HG02870 (cell line): ENCODE measurements at regions not wholly inside any gene's neighbourhood (a gene's known extent, or its start where the extent isn't known, plus 50 kb on each side); places are given as distances from the start of the nearest gene placed in this dataset.

Experiments
- ATAC-seq: cut with Tn5 transposase; IDR thresholded peaks from one replicate; pipeline ENCODE4 v1.9.1; 2021; ENCODE audit warnings: mild to moderate bottlenecking, moderate library complexity; ENCODE audit not compliant: unreplicated experiment

DNA sequence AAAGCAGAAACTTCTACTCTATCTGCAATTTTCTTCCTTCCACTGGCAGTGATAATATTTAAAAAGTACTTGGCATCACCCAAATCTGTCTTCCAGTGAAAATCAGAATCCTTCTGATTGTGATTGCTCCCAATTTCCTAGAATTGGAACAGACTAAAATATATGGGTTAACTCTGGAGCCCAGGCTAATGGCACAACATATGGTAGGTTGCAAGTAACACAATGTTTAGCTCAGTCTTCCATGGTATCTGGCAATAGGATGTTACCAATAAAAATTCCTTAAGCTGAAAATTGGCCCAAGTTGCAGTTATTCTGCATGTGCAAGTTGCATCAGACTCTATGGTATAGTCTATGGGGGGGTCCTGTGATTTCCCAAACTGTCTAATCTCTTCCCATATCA, 273.5 kb upstream of the ADAMTS9 start:
- ATAC-seq: no peak

DNA sequence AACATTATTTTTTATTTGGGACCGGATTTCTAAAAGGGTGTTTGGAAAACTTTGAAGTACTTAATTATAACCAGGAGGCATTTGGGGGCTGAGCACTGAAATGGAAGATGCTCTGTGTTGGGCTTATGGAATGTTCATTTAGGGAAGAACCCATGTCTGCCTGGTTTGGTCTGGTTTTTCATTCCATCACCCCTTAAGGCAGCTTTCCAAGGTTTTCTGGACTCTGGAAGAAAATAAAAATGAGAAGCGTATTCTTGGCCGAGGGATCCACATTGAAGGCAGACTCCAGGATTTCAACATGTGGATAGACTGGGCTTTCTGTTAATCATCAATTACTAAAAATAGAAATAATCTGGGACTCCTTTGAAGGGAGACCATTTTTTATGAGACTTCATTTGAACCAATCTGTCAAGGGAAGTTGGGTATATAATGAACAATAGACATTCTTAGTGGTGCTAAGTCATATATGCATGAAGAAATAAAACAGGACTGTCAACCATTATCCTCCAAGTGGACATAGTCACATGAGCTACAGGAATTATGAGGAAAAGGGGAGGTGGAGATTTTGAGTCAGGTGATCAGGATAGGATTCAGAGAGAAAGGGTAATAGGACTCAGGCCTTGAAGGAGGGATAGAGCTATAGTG, 270.5 kb upstream of the ADAMTS9 start:
- no peak for ATAC-seq

DNA sequence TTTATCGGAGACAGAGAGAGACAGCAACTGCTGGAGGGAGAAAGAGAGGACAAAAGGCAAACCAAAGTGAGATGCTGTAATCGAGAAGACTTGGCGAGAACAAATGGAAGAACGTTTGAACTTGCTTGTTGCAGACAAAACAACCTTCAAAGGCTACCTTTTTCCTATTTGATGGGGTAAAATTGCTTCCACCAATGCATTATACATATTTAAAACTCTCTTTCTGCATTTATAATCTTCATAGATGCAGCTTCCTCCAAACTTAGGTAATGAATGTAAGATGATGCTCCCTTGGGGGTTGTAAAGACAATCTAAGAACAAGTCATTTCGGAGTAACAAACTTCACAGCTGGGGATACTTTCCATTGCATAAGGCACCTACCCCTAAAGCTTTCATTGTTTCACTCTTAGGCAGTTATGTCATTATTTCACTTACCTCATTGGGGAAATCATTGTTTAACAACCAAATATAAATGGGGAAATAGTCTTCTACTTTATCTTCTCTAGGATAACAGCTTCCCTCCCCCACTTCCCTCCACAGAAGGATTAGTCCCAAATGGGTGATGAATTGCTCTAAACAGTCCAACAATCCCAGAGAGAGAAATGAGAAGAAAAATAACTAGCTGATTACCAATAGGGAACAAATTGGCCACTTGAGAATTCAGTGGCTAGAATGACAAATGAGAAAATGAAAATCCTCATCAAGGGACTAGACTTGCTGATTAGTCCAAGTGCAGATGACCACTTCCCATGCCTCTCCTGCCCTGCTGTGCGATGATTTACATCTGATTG, 269.8 kb upstream of the ADAMTS9 start:
- ATAC-seq: no peak

DNA sequence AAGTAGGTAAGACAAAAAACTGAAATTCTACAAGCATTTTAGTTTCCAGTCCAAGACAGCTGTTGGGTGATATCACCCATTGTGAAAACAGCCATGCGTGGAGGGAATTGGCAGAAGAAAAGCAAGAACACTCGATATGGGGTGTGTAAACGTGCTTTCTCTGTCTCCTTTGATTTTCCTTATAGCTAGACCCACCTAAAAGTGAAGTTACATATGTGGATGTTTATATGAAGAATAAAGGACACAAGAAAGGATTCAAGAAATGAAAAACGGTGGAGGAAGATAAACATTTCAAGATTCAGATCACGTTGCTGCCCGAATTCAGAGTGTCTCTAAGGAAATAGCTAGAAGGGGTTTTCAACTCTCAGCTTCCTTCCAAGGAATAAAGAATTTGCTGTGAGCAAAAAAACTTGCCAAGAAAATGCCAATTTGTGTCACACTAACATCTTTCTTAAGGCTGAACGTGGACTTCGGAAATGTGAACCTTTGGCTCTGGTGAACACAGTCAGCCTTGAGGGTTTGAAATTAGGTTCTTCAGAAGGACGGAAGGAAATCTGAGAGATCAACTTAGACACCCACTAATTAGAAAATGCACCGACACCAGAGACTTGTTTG, 269.0 kb upstream of the ADAMTS9 start:
- ATAC-seq: no peak

DNA sequence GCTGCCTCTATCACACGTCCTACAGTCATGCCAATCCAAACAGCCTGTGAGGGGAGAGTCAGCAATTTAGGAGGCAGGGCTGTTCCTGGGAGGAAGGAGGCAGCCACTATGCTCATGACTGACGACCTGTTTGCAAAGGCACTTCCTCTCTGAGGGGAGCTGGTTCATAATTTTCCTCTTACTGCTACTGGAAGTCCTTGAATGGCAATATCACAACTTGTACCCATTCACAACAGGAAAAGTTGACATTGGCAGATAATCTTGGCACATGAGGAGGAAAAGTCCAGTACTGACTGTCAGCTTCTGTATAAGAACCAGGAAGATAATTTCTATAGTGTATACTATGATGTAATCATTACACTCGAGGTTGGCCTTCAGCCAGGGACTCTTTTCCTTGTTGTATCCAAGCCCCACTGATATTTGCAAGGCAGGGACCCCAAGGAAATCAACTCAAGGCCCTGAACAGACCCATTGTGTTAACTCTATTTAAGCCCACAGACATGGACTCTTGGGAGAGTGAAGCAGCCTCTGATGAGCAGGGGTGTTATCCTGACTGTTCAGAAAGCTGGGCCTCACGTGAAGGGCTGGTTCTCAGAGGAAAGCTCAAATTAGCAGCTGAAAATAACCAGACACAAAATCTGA, 267.3 kb upstream of the ADAMTS9 start:
- no peak for ATAC-seq

DNA sequence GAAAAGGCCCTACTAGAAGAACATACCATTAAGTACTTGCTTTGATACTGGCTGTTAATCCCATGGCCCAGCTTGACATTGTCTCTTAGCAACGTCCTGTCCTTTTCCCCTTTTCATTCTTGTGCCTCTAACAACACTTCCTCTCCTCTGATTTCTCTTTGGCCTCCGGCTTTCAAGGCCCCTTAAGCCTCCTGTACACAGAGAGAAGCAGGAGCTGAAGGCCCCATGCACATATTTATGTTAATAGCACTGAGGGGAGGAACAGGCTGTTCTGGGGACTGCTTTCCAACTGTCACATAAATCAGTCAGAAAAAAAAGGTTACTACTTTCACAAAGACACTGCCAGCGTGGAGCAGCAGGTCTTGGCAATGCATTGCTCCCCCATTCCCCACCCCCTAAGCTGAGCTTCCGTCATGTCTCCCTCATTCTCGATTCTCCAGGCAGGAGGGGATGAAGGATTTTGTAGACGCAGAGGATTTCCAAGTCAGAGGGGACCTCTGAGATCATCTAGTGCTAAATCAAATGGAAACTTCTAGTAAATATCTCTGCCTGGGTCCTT, 257.4 kb upstream of the ADAMTS9 start:
- no peak for ATAC-seq

DNA sequence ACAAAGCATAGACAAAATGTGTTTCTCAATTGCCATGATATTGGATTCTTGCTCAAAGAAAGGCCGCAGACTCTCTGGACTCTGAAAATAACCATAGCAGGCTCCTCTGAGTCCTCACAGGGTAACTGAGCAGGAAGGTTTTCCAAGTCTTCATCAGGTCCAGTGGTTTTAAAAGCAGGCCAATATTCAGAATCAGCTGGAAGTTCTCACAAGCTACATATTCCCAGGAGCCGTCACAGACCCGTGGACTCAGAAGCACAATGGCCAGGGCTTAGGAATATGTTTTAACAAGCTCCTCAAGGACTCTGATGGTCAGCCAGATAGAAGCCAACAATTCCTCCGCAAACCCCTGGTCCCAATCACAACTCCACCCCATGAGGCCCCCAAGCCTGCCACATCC, 256.1 kb upstream of the ADAMTS9 start:
- ATAC-seq: no peak

DNA sequence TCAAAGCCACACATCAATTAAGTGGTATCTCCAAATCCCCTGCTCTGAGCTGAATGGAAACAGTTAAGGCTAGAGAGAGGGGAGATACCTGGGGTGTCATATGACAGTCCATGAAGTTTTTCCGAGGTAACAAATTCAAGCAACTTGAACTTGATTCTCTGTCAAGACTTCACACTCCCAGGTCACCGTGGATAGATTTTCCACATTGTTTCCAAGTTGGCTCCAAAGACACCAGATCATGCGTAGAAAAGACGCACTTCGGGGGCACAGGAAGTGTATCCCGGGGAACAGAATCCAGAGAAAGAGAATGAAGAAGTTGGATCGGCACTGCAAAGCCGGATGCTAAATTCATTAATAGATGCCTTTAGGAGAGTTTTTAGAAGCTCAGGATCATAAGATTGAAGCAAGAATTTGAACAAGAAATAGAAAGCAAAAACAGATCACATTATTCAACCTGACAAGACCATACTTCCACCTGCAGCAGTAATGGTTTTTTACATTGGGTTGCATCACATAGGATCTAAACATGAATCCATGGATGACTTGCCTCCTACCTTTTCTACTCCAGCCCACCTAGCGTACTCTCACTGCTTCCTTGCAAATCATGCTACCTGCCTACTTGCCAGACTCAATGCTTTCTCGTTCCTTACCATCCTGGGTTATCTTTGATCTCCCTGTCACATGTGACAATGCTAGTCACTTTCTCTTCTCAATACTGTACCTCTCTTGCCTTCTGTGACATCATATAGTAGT, 253.0 kb upstream of the ADAMTS9 start:
- no peak for ATAC-seq

DNA sequence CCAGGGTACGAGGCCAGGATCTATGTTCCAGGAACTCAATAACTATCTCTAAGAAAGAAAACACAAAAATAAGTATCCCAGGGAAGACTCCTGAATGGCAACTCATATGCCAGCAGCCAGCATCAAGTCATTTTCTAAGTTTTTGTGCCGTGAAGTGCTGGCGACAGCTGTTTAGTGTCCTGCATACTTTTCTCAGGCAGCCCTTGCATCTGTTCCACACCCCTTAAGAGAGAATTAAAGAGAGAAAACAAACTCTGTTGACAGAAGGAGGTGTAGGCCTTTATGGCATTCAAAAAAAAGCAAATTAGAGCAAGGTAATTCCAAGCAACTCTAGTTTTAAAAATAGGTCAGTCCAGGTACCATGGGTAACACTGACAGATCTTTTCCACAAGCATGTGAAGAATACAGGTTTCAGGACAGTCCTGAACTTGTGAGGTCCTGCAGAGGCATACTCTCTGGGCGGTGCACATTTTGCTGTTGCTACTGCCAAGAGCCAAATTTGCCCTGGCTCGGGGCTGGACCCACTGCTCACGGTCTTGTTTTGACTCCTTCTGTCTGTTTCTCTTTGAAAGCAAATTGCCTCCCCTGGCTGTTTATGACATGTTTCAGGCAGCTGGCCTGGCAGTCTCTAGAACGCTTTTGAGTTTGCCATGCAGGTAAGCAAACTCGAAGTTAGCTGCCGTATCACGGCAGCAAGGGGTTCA, 252.1 kb upstream of the ADAMTS9 start:
- no peak for ATAC-seq

DNA sequence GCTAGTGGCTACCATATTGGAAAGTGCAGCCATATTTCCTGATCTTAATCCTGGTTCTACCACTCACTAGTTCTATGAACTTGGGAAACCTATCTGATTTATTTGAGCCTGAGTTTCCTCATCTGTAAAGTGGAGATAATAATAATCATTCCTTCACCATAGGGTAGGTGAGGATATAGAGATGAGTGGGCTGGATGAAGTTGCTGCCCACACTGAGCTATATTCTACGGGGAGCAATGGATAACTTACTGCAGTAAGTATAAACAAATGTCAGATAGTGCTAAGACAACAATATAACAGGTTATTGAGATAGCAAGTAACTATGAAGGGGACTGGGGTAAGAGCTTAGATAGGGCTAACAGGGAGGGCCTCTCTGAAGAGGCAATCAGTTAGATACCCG, 251.5 kb upstream of the ADAMTS9 start:
- ATAC-seq: no peak

DNA sequence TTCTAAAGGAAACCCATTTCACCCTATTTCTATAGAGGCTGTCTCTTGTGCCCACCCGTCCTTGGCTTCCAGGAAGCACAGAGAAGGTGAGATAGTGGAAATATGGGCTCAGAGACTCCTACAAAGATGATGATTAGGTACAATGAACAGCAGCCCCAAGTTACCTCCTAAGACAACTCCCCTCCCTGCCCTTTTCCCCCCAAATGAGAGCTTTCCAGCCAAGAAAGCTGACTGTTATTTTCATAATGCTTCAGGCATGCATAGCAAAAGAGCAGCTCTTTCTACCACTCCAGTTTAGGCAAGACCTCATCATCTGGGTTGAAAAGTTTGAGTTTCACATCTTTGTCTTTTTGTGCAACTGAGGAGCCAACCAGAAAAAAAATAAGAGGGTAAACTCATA, 248.8 kb upstream of the ADAMTS9 start:
- no peak for ATAC-seq

DNA sequence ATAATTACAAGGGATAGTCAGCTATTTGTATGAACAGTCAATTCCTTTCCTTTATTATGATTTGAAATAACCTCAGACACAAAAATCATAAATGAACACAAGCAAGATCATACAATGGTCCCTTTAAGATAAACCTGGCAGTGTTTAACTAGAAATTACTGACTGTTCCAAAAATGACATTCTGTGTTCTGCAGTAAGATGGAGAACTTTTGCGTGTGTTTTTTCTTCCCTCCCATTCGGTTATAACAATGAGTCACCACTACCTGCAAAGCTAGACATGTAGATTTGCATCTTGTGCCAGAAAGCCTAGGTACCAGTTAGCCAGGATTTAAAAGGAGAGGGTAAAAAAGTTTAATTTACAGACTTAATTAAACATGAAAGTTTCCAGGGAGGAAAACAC, 248.2 kb upstream of the ADAMTS9 start:
- no peak for ATAC-seq

DNA sequence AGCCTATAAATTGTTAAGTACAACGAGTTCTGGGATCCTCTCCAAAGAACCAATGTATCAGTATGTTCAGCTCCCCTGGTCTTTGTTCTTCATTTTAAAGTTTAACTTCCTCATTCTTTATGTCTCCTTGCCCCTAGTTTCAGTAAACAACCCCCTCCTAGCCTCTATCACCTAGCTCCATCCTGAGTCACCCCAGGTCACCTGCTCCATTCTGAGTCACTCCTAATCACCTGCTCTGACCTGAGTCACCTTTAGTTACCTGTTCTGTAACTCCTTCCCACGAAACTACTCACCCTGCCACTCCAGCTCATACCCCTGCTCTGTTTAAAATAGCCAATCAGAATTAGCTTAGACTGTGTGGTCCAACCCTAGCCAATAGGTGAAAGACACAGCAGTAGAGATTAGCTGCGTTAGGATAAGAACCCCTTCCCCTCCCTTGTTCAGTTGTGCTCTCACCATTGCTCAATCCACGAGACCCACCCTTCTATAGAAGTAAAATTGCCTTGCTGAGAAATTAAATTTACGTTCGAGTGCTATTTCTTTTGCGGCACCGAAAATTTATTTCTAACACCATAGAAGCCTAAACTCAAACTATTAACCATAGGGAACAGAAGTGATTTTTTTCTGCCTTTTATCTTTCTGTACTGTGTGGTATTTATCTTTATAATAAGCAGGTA, 245.0 kb upstream of the ADAMTS9 start:
- ATAC-seq: no peak

DNA sequence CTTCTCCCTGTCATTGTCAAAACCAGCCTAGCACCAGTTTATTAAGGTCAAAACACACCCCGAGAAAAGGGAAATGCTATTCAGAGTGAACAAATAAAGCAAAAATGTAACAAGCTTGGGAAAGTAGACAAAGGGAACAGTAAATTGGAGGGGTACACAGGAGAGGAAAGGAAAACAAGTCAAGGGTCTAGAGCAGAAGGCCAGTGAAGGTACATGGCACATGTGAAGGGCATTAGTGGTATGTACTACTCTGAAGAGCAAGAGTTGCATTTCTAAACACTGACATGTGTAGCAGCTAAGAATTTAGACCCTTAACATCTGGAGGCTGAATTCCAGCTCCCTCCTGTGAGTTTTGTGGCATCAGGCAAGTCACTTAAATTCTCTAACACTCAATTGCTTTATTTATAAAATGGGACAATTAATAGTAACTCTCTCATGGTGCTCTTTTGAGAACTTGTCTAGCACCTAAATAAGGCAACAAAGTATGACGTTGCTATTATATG, 244.3 kb upstream of the ADAMTS9 start:
- ATAC-seq: no peak

DNA sequence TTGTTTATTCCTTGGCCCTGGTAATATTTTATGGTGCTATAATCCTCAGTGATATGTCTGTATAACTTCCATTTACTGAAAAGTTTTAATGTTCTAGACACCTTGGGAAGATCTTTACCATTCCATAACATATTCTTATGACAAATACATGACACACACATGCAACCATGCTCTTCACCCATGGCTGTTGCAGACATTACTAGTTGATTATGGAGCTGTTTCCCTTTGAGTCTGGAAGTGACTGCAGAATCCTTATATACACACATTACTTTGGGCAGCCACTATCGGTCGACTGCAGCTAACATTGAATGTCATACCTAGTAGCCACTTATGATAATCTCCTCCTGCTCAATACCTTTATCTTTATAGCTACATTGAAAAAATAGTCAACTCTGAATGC, 243.1 kb upstream of the ADAMTS9 start:
- no peak for ATAC-seq

DNA sequence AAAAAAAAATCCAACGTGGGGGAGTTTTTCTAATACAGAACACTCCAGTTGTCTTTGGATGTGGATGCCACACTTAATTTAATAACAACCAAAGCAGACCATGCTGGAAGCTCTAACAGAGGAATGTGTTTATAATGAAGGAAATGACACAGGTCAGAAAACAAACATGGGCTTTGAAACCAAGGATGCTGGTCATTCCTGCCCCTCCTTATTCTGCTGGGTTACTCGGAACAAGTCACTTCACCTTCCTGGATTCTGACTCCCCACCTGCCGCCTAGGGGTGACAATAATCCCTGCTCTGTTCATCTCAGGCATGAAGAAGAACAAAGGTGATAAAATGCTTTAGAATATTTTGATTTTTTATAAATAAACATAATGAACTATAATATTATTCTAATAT, 240.9 kb upstream of the ADAMTS9 start:
- no peak for ATAC-seq

DNA sequence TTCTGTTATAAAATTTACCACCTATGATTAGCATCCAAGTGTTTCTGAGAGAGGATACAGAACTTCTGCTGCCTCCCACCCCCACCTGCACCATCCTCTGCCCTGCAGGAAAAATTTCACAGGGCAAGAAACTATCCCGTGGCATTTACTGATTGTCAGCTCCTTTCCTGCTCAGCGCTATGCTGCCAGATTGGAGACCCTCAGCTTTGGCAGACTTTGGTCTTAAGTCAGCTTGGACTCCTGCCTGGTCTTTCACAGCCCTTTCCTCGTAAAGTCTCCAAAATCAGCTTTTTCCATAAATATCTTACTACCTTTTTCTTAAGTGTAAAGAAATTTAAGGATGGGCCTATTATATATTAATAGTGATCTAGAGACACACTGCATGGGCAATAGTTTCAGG, 239.9 kb upstream of the ADAMTS9 start:
- ATAC-seq: no peak

DNA sequence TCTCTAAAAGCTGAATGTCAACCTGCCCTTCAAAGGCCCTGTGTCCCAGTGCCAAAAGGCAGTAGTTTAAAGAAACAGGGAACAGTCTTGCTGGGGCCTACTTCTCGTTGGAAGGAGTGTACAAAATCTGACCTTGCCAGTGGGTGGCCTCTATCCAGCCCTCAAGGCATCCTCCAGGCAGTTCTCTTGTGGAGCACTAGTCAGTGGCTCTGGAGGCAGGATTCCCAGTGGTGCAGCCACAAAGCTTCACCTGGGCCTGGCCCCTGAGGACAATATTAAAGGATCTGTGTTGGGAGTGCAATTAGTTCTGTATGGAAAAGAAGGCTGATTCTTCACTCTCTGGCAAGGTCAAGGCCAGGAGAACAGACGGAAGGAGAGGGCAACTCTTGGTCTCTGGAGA, 237.8 kb upstream of the ADAMTS9 start:
- no peak for ATAC-seq

DNA sequence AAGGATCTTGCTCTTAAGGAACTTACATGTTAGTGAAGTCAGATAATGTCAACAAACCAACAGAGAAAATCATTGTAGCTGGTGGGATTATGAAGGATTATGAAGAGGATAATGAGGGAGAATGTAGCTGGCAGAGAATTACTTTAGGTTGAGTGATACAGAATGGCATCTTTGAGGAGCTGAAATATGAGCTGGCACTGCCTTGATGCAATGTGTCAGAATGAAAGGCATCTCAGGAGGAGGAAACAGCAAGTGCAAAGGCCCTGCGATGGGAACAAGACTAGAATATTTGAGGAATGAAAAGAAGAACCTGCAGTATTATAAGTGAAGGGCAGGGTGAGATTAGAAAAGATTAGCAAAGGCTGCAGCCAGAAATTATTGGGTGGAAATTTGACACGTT, 237.2 kb upstream of the ADAMTS9 start:
- ATAC-seq: no peak
